ENCODE measurements at regions not wholly inside any gene's neighbourhood (a gene's known extent, or its start where the extent isn't known, plus 50 kb on each side); places are given as distances from the start of the nearest gene placed in this dataset.
"Not testable (repeated sequence)": the region's sequence is repeated elsewhere in the genome, so short reads cannot be mapped to it uniquely, and the experiment has no call there.

- no peak for DNase-seq (ENCODE audit: low read depth)
Observed at GRCh38 chrX:148265829-148266228, 234.6 kb upstream of the AFF2 start.

DNA sequence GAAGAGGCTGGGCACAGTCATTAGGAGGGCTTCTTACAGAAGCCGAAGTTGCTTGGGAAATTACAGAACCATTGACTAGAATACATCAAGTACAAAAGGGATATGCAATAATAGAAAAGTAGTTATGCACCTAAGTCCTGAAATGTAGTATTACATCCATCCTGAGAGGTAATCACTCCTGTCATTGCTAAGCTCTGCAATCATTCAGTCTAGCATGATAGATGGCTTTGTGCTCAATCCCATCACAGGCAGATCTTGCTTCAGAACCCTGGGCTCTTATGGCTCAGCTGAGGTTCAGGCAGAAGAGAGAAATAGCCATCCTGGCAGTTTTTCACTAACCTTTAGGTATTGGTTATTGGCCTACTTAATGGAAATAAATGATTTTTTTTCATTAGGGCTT lies 231.7 kb upstream of the AFF2 start:
- DNase-seq (ENCODE audit: low read depth), result no peak

GRCh38 chrX:148269513-148269912 lies 230.9 kb upstream of the AFF2 start:
- DNase-seq (ENCODE audit: low read depth), result no peak

GRCh38 chrX:148270499-148270898 lies 229.9 kb upstream of the AFF2 start:
- no peak for DNase-seq (ENCODE audit: low read depth)

- DNase-seq (ENCODE audit: low read depth), result no peak
Observed at GRCh38 chrX:148271263-148271662, 229.2 kb upstream of the AFF2 start.

DNA sequence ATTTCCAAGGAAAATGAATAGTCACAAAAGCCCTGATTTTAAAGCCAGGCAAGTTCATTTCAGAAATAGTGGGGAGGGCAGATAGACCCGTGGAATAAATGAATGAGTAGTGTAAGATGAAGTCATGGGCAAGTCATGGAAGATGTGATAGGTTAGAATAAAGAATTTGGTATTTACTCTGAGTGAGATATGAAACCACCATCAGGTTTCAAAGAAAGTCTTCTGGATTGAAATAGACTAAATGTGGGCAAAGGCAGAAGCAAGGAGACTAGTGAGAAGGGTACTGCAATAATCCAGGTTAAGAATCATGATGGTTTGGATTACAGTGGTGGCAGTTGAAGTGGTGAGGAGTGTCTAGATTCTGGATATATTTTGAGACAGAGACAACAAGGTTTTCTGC lies 218.5 kb upstream of the AFF2 start:
- DNase-seq (ENCODE audit: low read depth), result no peak

DNA sequence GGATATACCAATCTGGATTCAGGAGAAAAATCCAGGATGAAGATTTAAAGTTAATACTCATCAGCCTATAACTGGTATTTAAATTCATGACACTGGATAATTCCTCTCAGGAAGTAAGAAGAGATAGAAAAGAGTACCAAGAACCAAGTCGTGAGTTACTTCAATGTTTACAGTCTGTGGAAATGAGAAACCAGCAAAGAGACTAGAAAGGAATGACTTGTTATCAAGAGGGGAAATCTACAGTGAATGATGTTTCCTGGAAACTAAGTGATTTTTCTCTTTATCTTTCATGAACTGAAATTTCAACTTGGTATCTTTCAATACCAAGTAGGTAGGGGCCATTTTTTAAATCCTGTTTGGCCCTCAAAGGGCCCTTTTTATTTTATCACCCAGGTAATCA lies 217.9 kb upstream of the AFF2 start:
- no peak for DNase-seq (ENCODE audit: low read depth)

DNA sequence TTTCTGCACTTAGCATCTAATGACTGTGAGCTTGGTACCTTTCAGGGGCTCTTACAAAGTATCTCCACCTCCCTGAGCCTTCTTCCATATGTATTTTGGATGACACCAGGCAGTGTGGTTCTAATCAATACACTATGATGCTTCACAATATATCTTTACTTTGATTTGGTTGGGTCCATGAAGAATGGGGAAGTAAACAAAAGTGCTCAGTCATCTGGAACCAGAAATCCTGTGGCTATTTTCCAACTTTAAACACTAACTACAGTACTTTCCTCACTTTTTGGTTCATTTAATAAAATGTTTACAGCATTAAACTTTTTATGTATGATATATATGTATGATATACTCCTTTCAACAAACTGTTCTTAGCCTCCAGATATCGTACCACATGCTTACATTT lies 216.4 kb upstream of the AFF2 start:
- DNase-seq (ENCODE audit: low read depth), result no peak

DNA sequence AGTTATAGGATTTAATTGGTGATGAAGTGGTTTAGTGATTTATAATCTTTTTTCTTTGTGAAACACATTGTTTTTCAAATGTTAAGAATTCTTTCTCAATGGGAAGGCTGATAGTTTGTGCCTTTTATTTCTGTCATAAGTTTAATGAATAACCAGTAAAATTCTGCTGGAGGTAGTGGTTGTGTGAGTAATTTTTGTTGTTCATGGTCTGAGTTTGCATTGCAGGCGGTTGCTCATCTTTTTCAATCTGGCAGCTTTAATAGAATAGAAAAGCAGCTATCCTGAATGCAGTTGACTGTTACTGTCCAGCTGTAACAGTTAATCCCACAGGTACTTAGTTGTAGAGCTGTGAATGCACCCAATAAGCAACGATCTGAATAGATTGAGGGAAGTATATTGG lies 215.6 kb upstream of the AFF2 start:
- no peak for DNase-seq (ENCODE audit: low read depth)

DNA sequence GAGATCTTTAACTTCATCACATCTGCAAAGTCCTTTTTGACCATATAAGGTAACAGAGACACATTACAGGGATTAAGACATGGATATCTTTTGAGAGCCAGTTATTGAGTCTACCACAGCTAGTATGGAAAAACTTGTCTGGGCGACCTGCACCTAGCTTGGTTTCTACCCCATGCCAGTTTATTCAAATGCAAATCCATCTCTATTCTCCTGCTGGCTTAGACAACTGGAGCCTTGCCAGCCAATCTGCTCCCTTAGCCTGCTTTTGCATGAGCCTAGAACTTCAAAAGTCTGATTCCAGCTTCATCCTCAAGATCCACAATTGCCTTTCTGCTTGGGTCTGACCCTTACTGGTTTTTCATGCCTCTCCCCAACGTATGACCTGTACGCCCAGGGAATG lies 212.0 kb upstream of the AFF2 start:
- no peak for DNase-seq (ENCODE audit: low read depth)

DNA sequence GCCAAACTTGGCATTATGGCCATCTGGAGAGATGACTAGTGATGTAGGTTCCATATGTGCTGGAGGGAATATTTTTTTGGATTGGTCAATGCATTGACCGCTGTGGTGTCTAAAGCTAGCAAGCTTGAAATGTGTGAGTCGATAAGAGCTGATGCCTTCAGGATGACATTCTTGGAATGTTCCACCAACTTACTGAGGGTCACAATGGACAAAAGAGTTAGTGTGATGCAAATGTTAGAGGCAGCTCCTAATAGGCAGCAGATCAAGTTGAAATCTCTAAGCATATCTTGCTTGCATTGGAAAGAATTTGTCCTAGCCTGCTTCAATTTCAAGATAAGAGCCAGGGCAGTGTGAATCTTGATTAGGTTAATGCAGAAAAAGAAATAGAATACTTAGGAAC lies 210.4 kb upstream of the AFF2 start:
- no peak for DNase-seq (ENCODE audit: low read depth)

GRCh38 chrX:148290931-148291330 lies 209.5 kb upstream of the AFF2 start:
- no peak for DNase-seq (ENCODE audit: low read depth)

DNA sequence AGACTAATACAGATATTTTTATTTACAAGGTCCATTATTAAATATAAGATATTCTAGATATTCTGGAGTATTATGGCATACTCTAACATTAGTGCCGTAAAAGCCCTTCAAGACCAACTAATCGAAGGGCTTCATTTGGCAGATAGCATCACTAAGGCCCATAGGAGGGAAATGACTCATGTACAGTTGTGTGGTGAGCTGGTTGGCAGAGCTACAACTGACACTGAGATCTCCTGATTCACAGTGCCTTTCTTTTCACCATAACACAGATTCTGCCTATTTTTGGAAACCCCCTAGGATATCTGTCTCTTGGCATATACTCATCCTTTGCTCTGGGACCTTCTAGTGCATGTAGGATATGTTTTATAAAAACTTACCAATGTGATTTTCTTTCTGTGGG lies 201.7 kb upstream of the AFF2 start:
- DNase-seq (ENCODE audit: low read depth), result peak; percentile 5

GRCh38 chrX:148305214-148305613 lies 195.2 kb upstream of the AFF2 start:
- DNase-seq (ENCODE audit: low read depth), result not testable (repeated sequence)

- DNase-seq (ENCODE audit: low read depth), result no peak
Observed at GRCh38 chrX:148309413-148309812, 191.0 kb upstream of the AFF2 start.

DNA sequence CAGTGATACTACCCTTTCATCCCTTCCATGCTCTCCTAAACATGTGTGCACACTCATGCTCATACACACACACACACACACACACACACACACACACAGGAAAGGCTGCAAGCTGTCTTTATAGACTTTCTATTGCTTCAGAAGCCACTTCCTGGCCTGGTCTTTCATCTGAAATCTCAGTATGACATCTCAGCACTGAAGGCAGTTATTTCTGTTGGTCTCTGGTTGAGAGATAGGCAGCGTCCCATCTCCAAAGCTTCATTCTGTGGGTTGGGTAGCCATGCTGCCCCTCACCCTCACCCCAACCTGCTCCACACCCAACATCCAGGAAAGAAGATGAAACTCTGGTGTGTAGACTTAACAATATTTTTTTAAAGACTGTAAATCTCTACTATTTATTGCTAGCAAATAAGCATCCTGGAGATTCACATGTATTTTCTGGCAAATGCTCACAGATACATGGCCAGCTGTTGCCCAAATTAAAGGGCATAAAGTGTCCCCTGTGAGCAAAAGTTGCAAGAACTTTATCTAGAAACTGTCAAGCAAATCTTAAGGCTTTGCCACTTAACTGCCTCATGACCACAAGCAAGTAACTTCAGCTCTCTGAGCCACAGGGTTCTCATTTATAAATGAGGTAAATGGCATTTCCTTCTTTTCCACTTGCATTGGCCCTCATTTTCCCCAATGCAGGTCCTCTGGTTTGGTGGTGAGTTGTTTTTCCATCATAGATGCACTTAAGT lies 189.8 kb upstream of the AFF2 start:
- DNase-seq (ENCODE audit: low read depth), result no peak

- DNase-seq (ENCODE audit: low read depth), result no peak
Observed at GRCh38 chrX:148311544-148311943, 188.9 kb upstream of the AFF2 start.

DNA sequence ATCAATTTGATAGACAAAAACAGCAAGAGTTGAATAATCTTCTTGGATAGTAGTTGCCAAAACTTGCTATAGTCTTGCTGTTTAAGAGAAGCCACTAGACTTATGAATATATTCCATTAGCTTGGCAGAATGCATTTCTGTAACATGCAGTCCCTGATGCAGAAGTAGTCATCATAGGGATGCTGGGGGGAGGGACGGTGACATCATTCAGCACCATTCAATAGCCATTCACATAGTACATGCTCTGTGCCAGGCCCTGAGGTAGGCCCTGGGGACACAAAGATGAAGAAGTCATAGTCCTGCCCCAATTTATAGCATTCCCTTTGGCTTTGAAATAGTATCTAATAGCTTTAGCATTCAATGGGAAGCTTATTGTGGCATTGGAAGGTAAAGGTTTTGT lies 185.5 kb upstream of the AFF2 start:
- DNase-seq (ENCODE audit: low read depth), result no peak

DNA sequence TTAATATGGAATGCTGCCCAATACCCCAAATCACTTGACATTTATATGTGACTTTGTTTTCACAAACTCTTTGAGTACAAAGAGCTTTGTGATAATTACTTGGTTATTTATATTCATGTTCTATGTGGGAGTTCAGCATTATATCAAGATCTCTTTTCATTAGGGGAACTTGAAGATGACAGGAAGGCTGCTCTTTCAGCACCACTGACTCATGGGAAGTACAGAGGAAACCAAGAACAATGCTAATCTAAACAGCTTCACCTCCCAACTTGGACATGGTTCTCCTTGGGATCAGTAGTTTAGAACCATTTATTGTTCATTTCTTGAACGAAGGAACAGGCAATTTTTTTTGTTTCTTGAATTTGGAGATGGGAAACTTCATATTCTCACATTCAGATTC lies 184.0 kb upstream of the AFF2 start:
- no peak for DNase-seq (ENCODE audit: low read depth)

GRCh38 chrX:148322906-148323305 lies 177.5 kb upstream of the AFF2 start:
- no peak for DNase-seq (ENCODE audit: low read depth)

GRCh38 chrX:148333989-148334388 lies 166.4 kb upstream of the AFF2 start:
- no peak for DNase-seq (ENCODE audit: low read depth)

- no peak for DNase-seq (ENCODE audit: low read depth)
Observed at GRCh38 chrX:148337873-148338272, 162.5 kb upstream of the AFF2 start.

DNA sequence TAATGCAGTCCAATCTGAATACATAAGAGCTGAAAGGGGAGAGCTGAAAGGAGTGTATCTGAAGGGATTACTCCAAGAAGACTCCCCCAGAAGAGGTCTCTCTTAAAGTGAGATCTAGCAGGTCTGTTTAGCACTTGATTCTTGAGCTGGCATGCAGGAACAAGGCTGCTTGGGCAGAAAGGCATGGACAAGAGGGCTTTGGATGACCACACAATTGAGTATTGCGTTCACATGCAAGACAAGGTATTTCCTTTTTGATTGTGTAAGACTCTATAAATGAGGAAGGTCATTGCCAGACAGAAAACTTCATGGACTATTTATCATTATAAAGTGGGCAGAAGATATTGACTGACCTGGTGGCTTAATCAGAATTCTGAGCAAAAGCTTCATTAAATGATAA lies 145.5 kb upstream of the AFF2 start:
- no peak for DNase-seq (ENCODE audit: low read depth)

GRCh38 chrX:148361641-148362040 lies 138.8 kb upstream of the AFF2 start:
- DNase-seq (ENCODE audit: low read depth), result no peak
